VCaP (cell line): ENCODE measurements at regions not wholly inside any gene's neighbourhood (a gene's known extent, or its start where the extent isn't known, plus 50 kb on each side); places are given as distances from the start of the nearest gene placed in this dataset.

Experiments used
- H3K27ac ChIP-seq: fragments of 450-650 bp; 2 replicates; pipeline ENCODE4 v1.5.1; 2017
- TF ChIP-seq, protein P1 (sequence below): fragments of 450-650 bp; conservative IDR thresholded peaks from 2 replicates; pipeline ENCODE4 v1.5.1; 2017; ENCODE audit warnings: mild to moderate bottlenecking, moderate library complexity

- no peak overlapping the region for H3K27ac ChIP-seq
- TF ChIP-seq, protein P1, sequence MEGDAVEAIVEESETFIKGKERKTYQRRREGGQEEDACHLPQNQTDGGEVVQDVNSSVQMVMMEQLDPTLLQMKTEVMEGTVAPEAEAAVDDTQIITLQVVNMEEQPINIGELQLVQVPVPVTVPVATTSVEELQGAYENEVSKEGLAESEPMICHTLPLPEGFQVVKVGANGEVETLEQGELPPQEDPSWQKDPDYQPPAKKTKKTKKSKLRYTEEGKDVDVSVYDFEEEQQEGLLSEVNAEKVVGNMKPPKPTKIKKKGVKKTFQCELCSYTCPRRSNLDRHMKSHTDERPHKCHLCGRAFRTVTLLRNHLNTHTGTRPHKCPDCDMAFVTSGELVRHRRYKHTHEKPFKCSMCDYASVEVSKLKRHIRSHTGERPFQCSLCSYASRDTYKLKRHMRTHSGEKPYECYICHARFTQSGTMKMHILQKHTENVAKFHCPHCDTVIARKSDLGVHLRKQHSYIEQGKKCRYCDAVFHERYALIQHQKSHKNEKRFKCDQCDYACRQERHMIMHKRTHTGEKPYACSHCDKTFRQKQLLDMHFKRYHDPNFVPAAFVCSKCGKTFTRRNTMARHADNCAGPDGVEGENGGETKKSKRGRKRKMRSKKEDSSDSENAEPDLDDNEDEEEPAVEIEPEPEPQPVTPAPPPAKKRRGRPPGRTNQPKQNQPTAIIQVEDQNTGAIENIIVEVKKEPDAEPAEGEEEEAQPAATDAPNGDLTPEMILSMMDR: no peak
Observed at GRCh38 chr15:95737060-95737459, 593.4 kb upstream of the NR2F2 start.

GRCh38 chr15:95739131-95739530, 591.4 kb upstream of the NR2F2 start:
- H3K27ac ChIP-seq: no peak overlapping the region

GRCh38 chr15:95741830-95742229, 588.7 kb upstream of the NR2F2 start:
- TF ChIP-seq, protein P1: no peak
- H3K27ac ChIP-seq: no peak overlapping the region

More at GRCh38 chr15:95739131-95739530, 591.4 kb upstream of the NR2F2 start:
- TF ChIP-seq, protein P1: no peak

GRCh38 chr15:95742256-95742655, 588.2 kb upstream of the NR2F2 start:
- TF ChIP-seq, protein P1: no peak
- H3K27ac ChIP-seq: no peak overlapping the region

DNA sequence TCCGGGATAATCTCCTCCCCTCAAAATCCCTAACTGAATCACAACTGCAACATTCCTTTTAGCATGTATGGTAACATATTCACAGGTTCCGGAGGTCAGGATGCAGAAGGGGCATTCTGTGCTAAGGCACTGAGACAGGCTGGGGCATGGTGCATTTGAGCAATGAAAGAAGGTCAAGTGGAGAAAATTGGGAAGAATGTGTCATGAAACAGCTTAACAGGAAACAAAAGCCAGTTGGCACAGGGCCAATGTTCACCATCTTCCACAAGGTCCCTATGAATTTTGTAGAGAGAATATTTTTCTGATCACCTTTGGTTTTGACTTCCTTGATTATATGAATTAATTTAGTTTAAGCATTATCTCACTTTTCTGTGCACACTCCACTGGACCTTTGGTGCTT, 587.7 kb upstream of the NR2F2 start:
- TF ChIP-seq, protein P1: no peak
- no peak overlapping the region for H3K27ac ChIP-seq

DNA sequence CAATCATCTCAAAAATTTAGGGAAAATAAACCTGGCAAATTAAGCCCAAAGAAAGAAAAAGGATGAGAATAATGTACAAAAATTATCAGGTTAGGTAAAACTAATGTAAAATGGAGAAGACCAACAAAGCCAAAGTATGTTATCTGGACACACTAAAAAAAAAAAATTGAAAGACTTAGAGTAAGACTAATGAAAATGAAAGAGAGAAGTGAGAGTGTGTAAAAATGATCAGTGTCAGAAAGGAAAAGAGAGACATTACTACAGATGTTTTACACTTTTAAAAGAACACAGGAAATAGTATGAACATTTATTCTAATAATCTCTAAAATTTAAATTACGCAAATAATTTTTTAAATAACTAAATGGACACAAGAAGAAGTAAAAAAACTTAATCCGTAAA, 573.3 kb upstream of the NR2F2 start:
- TF ChIP-seq, protein P1: no peak
- H3K27ac ChIP-seq: no peak overlapping the region

DNA sequence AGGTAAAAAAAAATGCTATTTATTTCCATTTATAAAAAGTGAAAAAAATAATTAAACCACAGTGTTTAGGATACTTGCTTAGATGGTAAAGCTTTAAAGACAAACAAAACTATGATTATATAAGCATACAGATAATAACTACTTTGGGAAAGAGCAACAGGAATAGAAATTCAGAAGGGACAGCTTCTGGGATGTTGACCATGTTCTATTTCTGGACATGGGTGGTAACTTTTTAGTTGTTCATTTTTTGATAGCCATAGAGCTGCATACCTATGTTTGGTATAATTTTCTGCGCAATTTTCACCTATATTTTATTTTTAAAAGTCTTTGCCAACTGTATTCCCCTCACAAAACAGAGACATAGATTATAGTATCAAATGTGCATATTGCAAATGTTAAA, 572.0 kb upstream of the NR2F2 start:
- TF ChIP-seq, protein P1: no peak
- no peak overlapping the region for H3K27ac ChIP-seq

DNA sequence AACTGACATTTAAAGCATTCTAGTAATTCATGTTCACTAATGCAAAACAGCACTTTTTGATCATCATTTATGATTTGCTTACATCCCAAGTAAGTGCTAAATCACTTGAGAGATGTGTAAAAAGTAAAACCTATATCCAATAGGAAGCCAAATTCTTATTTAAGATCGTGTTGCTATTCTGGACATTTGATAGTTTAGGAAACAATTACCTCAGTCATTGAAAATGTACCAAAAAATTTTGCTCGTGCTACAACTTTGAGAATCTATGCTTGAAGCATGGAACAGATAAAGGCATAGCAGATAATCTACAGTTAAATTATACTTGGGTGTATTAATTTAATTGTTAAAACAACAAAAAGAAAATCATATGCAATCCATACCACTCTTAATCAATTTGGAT, 571.6 kb upstream of the NR2F2 start:
- H3K27ac ChIP-seq: no peak overlapping the region
- TF ChIP-seq, protein P1: no peak
